NT2/D1 (cell line): ENCODE measurements at regions not wholly inside any gene's neighbourhood (a gene's known extent, or its start where the extent isn't known, plus 50 kb on each side); places are given as distances from the start of the nearest gene placed in this dataset.

Experiments
- DNase-seq: peaks from one replicate; pipeline ENCODE4 v3.0.0-alpha.2; 2011; ENCODE audit warnings: low read depth, low spot score
- H3K27me3 ChIP-seq: 2 replicates; pipeline ENCODE4 v1.6.0; 2011; ENCODE audit warnings: mild to moderate bottlenecking; ENCODE audit not compliant: insufficient read length, insufficient read depth
- H3K36me3 ChIP-seq: 2 replicates; pipeline ENCODE4 v1.6.1; 2011; ENCODE audit warnings: mild to moderate bottlenecking, low read length, mixed read lengths; ENCODE audit not compliant: insufficient read depth, insufficient read length
- H3K4me1 ChIP-seq: 2 replicates; pipeline ENCODE4 v1.5.1; 2011; ENCODE audit not compliant: insufficient read depth, insufficient read length
- H3K4me3 ChIP-seq: 2 replicates; pipeline ENCODE4 v1.5.1; 2011; ENCODE audit warnings: low read depth; ENCODE audit not compliant: insufficient read length
- H3K9ac ChIP-seq: 2 replicates; pipeline ENCODE4 v1.6.0; 2011; ENCODE audit warnings: low read depth; ENCODE audit not compliant: insufficient read length
- H3K9me3 ChIP-seq: 2 replicates; pipeline ENCODE4 v1.5.1; 2011; ENCODE audit warnings: mild to moderate bottlenecking, low read length; ENCODE audit not compliant: insufficient read depth
- SUZ12 ChIP-seq: IDR thresholded peaks from 2 replicates; pipeline ENCODE4 v1.6.1; 2011; ENCODE audit not compliant: insufficient read length, insufficient read depth; ENCODE audit errors: extremely low read depth
- YY1 ChIP-seq: IDR thresholded peaks from 2 replicates; pipeline ENCODE4 v1.6.1; 2011; ENCODE audit not compliant: insufficient read length, insufficient read depth
- ZNF274 ChIP-seq: IDR thresholded peaks from 2 replicates; pipeline ENCODE4 v1.6.1; 2011; ENCODE audit warnings: mild to moderate bottlenecking, low read depth, low read length

- Histone ChIP-seq H3K4me1 (no peaks in the 10 kb centered on the region), H3K36me3 (no peaks in the 10 kb centered on the region), H3K4me3 (no peak overlapping the region), H3K9ac (no peak overlapping the region), H3K9me3 (peaks cover 7% of the 10 kb centered on the region; the same call in 1 of the 2 replicates), H3K27me3 (no peaks in the 10 kb centered on the region)
- DNase-seq, result no peak
- no peak for TF ChIP-seq YY1
- no peak for TF ChIP-seq SUZ12
- no peak for TF ChIP-seq ZNF274
Observed at GRCh38 chr12:18861287-18861858, 123.5 kb downstream of the CAPZA3 start.

GRCh38 chr12:18863769-18864500 is 126.0 kb downstream of the CAPZA3 start:
- peak; percentile 40 for DNase-seq
- peaks cover 7% of the 10 kb centered on the region; the same call in 1 of the 2 replicates for H3K9me3 ChIP-seq
- H3K4me1 ChIP-seq, result no peaks in the 10 kb centered on the region
- TF ChIP-seq ZNF274 (no peak), SUZ12 (no peak), YY1 (no peak)
- H3K27me3 ChIP-seq, result no peaks in the 10 kb centered on the region
- no peak overlapping the region for H3K4me3 ChIP-seq
- H3K36me3 ChIP-seq, result no peaks in the 10 kb centered on the region
- no peak overlapping the region for H3K9ac ChIP-seq

GRCh38 chr12:18864900-18865561 is 127.1 kb downstream of the CAPZA3 start:
- no peak for DNase-seq
- Histone ChIP-seq H3K4me1 (no peaks in the 10 kb centered on the region), H3K36me3 (no peaks in the 10 kb centered on the region), H3K4me3 (no peak overlapping the region), H3K9ac (no peak overlapping the region), H3K9me3 (peaks cover 7% of the 10 kb centered on the region; the same call in 1 of the 2 replicates), H3K27me3 (no peaks in the 10 kb centered on the region)
- TF ChIP-seq YY1 (no peak), ZNF274 (no peak), SUZ12 (no peak)

GRCh38 chr12:18868717-18869116 is 130.8 kb downstream of the CAPZA3 start:
- Histone ChIP-seq H3K9ac (no peak overlapping the region), H3K4me3 (no peak overlapping the region), H3K9me3 (no peaks in the 10 kb centered on the region), H3K36me3 (no peaks in the 10 kb centered on the region), H3K27me3 (no peaks in the 10 kb centered on the region), H3K4me1 (no peaks in the 10 kb centered on the region)
- TF ChIP-seq YY1 (no peak), SUZ12 (no peak), ZNF274 (no peak)
- DNase-seq, result no peak

- Histone ChIP-seq H3K4me1 (no peaks in the 10 kb centered on the region), H3K36me3 (no peaks in the 10 kb centered on the region), H3K9ac (no peak overlapping the region), H3K9me3 (peaks cover 11% of the 10 kb centered on the region; the same call in 1 of the 2 replicates), H3K4me3 (no peak overlapping the region), H3K27me3 (no peaks in the 10 kb centered on the region)
- no peak for TF ChIP-seq SUZ12
- TF ChIP-seq ZNF274, result no peak
- no peak for TF ChIP-seq YY1
- DNase-seq, result no peak
Observed at GRCh38 chr12:18872770-18873169, 134.9 kb downstream of the CAPZA3 start.

- Histone ChIP-seq H3K27me3 (no peaks in the 10 kb centered on the region), H3K36me3 (no peaks in the 10 kb centered on the region), H3K9ac (no peak overlapping the region), H3K4me3 (no peak overlapping the region), H3K4me1 (no peaks in the 10 kb centered on the region), H3K9me3 (peaks cover 11% of the 10 kb centered on the region; the same call in 1 of the 2 replicates)
- no peak for DNase-seq
- no peak for TF ChIP-seq YY1
- no peak for TF ChIP-seq SUZ12
- no peak for TF ChIP-seq ZNF274
Observed at GRCh38 chr12:18878676-18879180, 140.8 kb downstream of the CAPZA3 start.

- Histone ChIP-seq H3K9me3 (peaks cover under 1% of the 10 kb centered on the region; the same call in 1 of the 2 replicates), H3K36me3 (no peaks in the 10 kb centered on the region), H3K4me3 (no peak overlapping the region), H3K9ac (no peak overlapping the region), H3K27me3 (no peaks in the 10 kb centered on the region), H3K4me1 (no peaks in the 10 kb centered on the region)
- DNase-seq, result no peak
- no peak for TF ChIP-seq SUZ12
- TF ChIP-seq ZNF274, result no peak
- TF ChIP-seq YY1, result no peak
Observed at GRCh38 chr12:18882690-18883089, 144.8 kb downstream of the CAPZA3 start.
